GM23248 (cell line): ENCODE measurements at regions not wholly inside any gene's neighbourhood (a gene's known extent, or its start where the extent isn't known, plus 50 kb on each side); places are given as distances from the start of the nearest gene placed in this dataset.

Experiments used
- EZH2 ChIP-seq: fragments of 200-600 bp; sonication (generic); IDR thresholded peaks from 2 replicates; pipeline ENCODE4 v1.6.1; 2018; ENCODE audit warnings: antibody characterized with exemption, mild to moderate bottlenecking; ENCODE audit not compliant: insufficient read depth, poor library complexity, severe bottlenecking
- EZH2phosphoT487 ChIP-seq: fragments of 200-600 bp; sonication (generic); IDR thresholded peaks from 2 replicates; pipeline ENCODE4 v1.6.1; 2018; ENCODE audit warnings: antibody characterized with exemption, moderate library complexity, mild to moderate bottlenecking, low read depth; ENCODE audit not compliant: insufficient read depth

DNA sequence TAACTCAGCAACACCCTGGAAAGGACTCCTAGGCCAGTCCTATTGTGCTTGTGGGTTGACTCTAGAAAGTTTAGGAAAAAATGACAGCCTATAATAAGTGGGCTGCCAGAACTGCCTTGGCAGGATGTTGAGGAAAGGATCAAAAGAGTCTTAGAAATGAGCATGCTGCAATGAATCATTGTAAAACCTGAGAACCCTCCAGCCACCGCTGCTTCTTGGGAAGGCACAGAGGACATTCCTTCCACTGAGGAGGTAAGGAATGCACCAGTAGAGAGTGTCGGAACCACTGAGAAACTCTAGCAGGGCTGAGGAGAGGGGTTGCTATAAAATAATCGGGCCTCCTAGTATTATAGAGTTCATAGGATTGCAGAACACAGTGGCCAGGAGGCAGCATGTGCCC lies 146.7 kb upstream of the SMIM21 start:
- no peak for TF ChIP-seq EZH2
- no peak for TF ChIP-seq EZH2phosphoT487
